GM23338 (cell line): ENCODE measurements at regions not wholly inside any gene's neighbourhood (a gene's known extent, or its start where the extent isn't known, plus 50 kb on each side); places are given as distances from the start of the nearest gene placed in this dataset.

Source experiments
- ATAC-seq: fragments of 200-7000 bp; cut with Tn5 transposase; 3 replicates; pipeline ENCODE4 v1.9.1; 2020
- DNase-seq: peaks from one replicate; pipeline ENCODE4 v3.0.0-alpha.2; 2015; ENCODE audit warnings: low spot score
- H2AFZ ChIP-seq: fragments of 200-600 bp; sonication (generic); 2 replicates; pipeline ENCODE4 v1.8.0; 2016; ENCODE audit warnings: antibody characterized with exemption, mild to moderate bottlenecking, moderate library complexity
- H3F3A ChIP-seq: fragments of 200-600 bp; sonication (generic); replicated peaks from 2 replicates; pipeline ENCODE4 v1.8.0; 2017; ENCODE audit warnings: antibody characterized with exemption, mixed run types, low read depth
- H3K27ac ChIP-seq: fragments of 200-600 bp; sonication (generic); 2 replicates; pipeline ENCODE4 v1.6.1; 2016; ENCODE audit warnings: low read depth
- H3K27me3 ChIP-seq: fragments of 200-600 bp; sonication (generic); 2 replicates; pipeline ENCODE4 v1.8.0; 2016; ENCODE audit warnings: mild to moderate bottlenecking, mixed run types, moderate library complexity; ENCODE audit not compliant: insufficient read depth
- H3K36me3 ChIP-seq: fragments of 200-600 bp; sonication (generic); 2 replicates; pipeline ENCODE4 v1.8.0; 2016; ENCODE audit warnings: mild to moderate bottlenecking; ENCODE audit not compliant: insufficient read depth
- H3K4me1 ChIP-seq: fragments of 200-600 bp; sonication (generic); 2 replicates; pipeline ENCODE4 v1.8.0; 2016; ENCODE audit warnings: mild to moderate bottlenecking, moderate library complexity; ENCODE audit not compliant: insufficient read depth
- H3K4me2 ChIP-seq: fragments of 200-600 bp; sonication (generic); 2 replicates; pipeline ENCODE4 v1.7.1; 2017; ENCODE audit warnings: mixed run types
- H3K4me3 ChIP-seq: fragments of 200-600 bp; sonication (generic); 2 replicates; pipeline ENCODE4 v1.6.1; 2016; ENCODE audit warnings: mixed run types
- H3K79me2 ChIP-seq: fragments of 200-600 bp; sonication (generic); replicated peaks from 2 replicates; pipeline ENCODE4 v1.8.0; 2017; ENCODE audit warnings: mild to moderate bottlenecking; ENCODE audit not compliant: insufficient read depth
- H3K9me2 ChIP-seq: fragments of 200-600 bp; sonication (generic); 2 replicates; pipeline ENCODE4 v1.8.0; 2017; ENCODE audit not compliant: insufficient read depth
- H4K20me1 ChIP-seq: fragments of 200-600 bp; sonication (generic); replicated peaks from 2 replicates; pipeline ENCODE4 v1.8.0; 2017; ENCODE audit warnings: mild to moderate bottlenecking; ENCODE audit not compliant: insufficient read depth
- H3K27ac Mint-ChIP-seq: 2 replicates; pipeline ENCODE4 v1.8.0; 2020; ENCODE audit warnings: inconsistent platforms, mild to moderate bottlenecking, moderate library complexity, mixed read lengths
- H3K27me3 Mint-ChIP-seq: 3 replicates; pipeline ENCODE4 v1.8.0; 2022; ENCODE audit warnings: low read depth, mild to moderate bottlenecking, moderate library complexity, mixed read lengths, inconsistent platforms; ENCODE audit not compliant: insufficient read depth, poor library complexity
- H3K36me3 Mint-ChIP-seq: 3 replicates; pipeline ENCODE4 v1.8.0; 2021; ENCODE audit warnings: low read depth, mild to moderate bottlenecking, inconsistent platforms, moderate library complexity, mixed read lengths
- H3K4me1 Mint-ChIP-seq: 3 replicates; pipeline ENCODE4 v1.8.0; 2020; ENCODE audit warnings: mild to moderate bottlenecking, inconsistent platforms, mixed read lengths
- H3K4me3 Mint-ChIP-seq: 3 replicates; pipeline ENCODE4 v1.8.0; 2021; ENCODE audit warnings: moderate library complexity, mild to moderate bottlenecking, inconsistent platforms, mixed read lengths
- H3K9me3 Mint-ChIP-seq: 3 replicates; pipeline ENCODE4 v1.8.0; 2020; ENCODE audit warnings: moderate library complexity, mild to moderate bottlenecking, inconsistent platforms, mixed read lengths
- CREB1 ChIP-seq: fragments of 250-450 bp; sonication (Bioruptor Pico); IDR thresholded peaks from 2 replicates; pipeline ENCODE4 v1.5.0; 2020; ENCODE audit warnings: low read depth, mild to moderate bottlenecking, moderate library complexity
- CTCF ChIP-seq, 2 experiments: fragments of 200-600 bp in 1 of 2; sonication (generic) in 1 of 2; conservative IDR thresholded peaks; 2 replicates each; pipeline versions ENCODE4 v1.5.1 to v1.6.1; 2016 to 2017; ENCODE audit warnings: antibody characterized with exemption in 2 of 2, low read depth in 2 of 2, mild to moderate bottlenecking in 2 of 2, moderate library complexity in 1 of 2
- ETS1 ChIP-seq: IDR thresholded peaks from 2 replicates; pipeline ENCODE4 v1.6.1; 2016; ENCODE audit warnings: antibody characterized with exemption
- EZH2 ChIP-seq: fragments of 200-600 bp; sonication (generic); IDR thresholded peaks from one replicate; pipeline ENCODE4 v1.8.0; 2017; ENCODE audit warnings: antibody characterized with exemption, mild to moderate bottlenecking, low read depth; ENCODE audit not compliant: unreplicated experiment
- EZH2phosphoT487 ChIP-seq: fragments of 200-600 bp; sonication (generic); IDR thresholded peaks from one replicate; pipeline ENCODE4 v1.8.1; 2018; ENCODE audit warnings: antibody characterized with exemption; ENCODE audit not compliant: unreplicated experiment
- JUNB ChIP-seq: IDR thresholded peaks from one replicate; pipeline ENCODE4 v1.6.1; 2016; ENCODE audit warnings: antibody characterized with exemption; ENCODE audit not compliant: unreplicated experiment
- NANOG ChIP-seq: IDR thresholded peaks from 2 replicates; pipeline ENCODE4 v1.6.1; 2016; ENCODE audit warnings: antibody characterized with exemption, borderline replicate concordance
- POLR2AphosphoS5 ChIP-seq: IDR thresholded peaks from 2 replicates; pipeline ENCODE4 v1.6.1; 2016; ENCODE audit warnings: antibody characterized with exemption, low read depth
- REST ChIP-seq: IDR thresholded peaks from one replicate; pipeline ENCODE4 v1.6.1; 2018; ENCODE audit warnings: antibody characterized with exemption; ENCODE audit not compliant: unreplicated experiment
- STAT1 ChIP-seq: IDR thresholded peaks from one replicate; pipeline ENCODE4 v1.6.1; 2016; ENCODE audit warnings: antibody characterized with exemption; ENCODE audit not compliant: unreplicated experiment
- ZNF114 ChIP-seq: fragments of 250-450 bp; sonication (Bioruptor Pico); IDR thresholded peaks from 2 replicates; pipeline ENCODE4 v1.5.0; 2020; ENCODE audit warnings: mild to moderate bottlenecking, moderate library complexity
- ZNF331 ChIP-seq: fragments of 250-450 bp; sonication (Bioruptor Pico); IDR thresholded peaks from 2 replicates; pipeline ENCODE4 v1.5.0; 2020; ENCODE audit warnings: low read depth, mild to moderate bottlenecking, moderate library complexity
- ZNF462 ChIP-seq: fragments of 250-450 bp; sonication (Bioruptor Pico); IDR thresholded peaks from 2 replicates; pipeline ENCODE4 v1.5.0; 2020; ENCODE audit warnings: mild to moderate bottlenecking, moderate library complexity

GRCh38 chrX:39614680-39614998, 483.1 kb downstream of the BCOR start:
- no peak for ATAC-seq
- Histone ChIP-seq H3K4me2 (peak overlapping the region; percentile 76), H3K27me3 (no peaks in the 10 kb centered on the region), H3K9me2 (no peaks in the 10 kb centered on the region), H3K36me3 (no peaks in the 10 kb centered on the region), H3K4me1 (peaks cover 13% of the 10 kb centered on the region; the same call in 1 of the 2 replicates), H3K4me3 (peak overlapping the region; percentile 55), H3K27ac (peak overlapping the region; percentile 88; the same call in 1 of the 2 replicates), H3F3A (no peaks in the 10 kb centered on the region), H3K79me2 (no peaks in the 10 kb centered on the region), H2AFZ (no peak overlapping the region), H4K20me1 (no peaks in the 10 kb centered on the region)
- peak overlapping the region; percentile 83 for H3K27ac Mint-ChIP-seq
- TF ChIP-seq JUNB (no peak), ZNF114 (CRISPR knock-in tag) (no peak), STAT1 (no peak), POLR2AphosphoS5 (no peak), ZNF462 (CRISPR knock-in tag) (no peak), REST (no peak), NANOG (no peak), CTCF (conservative IDR thresholded peaks at IDR 0.05; ENCODE audit: low read depth in 2 of 2) (no peak), ETS1 (no peak), EZH2 (no peak), ZNF331 (no peak), EZH2phosphoT487 (no peak), CREB1 (CRISPR knock-in tag) (no peak)
- H3K27me3 Mint-ChIP-seq = peaks cover 9% of the 10 kb centered on the region
- H3K36me3 Mint-ChIP-seq = peaks cover 6% of the 10 kb centered on the region; the same call in 2 of the 3 replicates
- no peak for DNase-seq
- no peaks in the 10 kb centered on the region; the same call in 1 of the 3 replicates for H3K9me3 Mint-ChIP-seq
- peaks cover 42% of the 10 kb centered on the region for H3K4me1 Mint-ChIP-seq
- peak overlapping the region; percentile 77 for H3K4me3 Mint-ChIP-seq
